ENCODE measurements at regions not wholly inside any gene's neighbourhood (a gene's known extent, or its start where the extent isn't known, plus 50 kb on each side); places are given as distances from the start of the nearest gene placed in this dataset.

DNA sequence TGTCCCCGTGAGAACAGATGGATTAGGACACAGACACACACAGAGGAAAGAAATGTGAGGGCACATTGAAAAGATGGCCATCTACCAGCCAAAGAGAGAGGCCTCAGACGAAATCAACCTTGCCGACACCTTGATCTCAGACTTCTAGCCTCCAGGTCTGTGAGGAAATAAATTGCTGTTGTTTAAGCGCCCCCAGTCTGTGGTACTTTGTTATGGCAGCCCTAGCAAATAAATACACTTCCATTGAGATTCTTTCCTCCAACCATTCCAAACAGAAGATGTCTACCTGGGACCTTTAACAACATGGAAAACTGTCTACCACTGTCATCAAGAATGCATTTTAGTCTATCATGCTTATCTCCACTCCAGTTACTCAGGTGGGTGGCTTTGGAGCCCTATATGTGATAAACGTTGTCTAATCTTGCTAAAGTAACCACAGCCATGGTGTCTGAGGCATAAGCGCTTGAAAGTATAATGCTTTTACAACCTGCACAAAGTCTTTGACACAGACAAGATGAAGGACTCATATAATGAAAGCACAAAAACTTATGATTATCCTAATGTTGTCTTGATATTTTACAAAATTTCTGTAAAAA lies 244.3 kb downstream of the MTERF1 start:
- TF ChIP-seq, protein P1, sequence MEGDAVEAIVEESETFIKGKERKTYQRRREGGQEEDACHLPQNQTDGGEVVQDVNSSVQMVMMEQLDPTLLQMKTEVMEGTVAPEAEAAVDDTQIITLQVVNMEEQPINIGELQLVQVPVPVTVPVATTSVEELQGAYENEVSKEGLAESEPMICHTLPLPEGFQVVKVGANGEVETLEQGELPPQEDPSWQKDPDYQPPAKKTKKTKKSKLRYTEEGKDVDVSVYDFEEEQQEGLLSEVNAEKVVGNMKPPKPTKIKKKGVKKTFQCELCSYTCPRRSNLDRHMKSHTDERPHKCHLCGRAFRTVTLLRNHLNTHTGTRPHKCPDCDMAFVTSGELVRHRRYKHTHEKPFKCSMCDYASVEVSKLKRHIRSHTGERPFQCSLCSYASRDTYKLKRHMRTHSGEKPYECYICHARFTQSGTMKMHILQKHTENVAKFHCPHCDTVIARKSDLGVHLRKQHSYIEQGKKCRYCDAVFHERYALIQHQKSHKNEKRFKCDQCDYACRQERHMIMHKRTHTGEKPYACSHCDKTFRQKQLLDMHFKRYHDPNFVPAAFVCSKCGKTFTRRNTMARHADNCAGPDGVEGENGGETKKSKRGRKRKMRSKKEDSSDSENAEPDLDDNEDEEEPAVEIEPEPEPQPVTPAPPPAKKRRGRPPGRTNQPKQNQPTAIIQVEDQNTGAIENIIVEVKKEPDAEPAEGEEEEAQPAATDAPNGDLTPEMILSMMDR (IDR thresholded peaks at IDR 0.05; ENCODE audit: extremely low read depth, missing control alignments): peak; percentile 50
- no peak for DNase-seq (ENCODE audit: low spot score)

DNA sequence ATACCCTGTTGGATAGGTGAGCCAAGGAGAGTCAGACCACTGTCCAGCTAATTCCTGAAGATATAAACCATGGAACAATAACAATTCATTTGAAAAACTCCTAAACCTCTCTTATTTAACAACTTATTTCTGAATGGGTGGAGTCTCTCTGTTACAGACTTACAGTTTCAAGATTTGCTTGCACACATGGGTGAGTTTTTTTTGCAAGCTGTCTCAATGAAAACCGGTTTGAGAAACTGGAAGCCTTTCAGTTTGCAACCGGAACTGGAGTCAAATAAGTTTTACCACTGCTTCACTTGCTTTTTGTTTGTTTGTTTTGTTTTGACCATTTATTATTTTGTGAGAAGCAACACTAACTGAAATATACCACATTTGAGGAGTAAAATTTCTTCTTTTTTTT lies 243.8 kb downstream of the MTERF1 start:
- DNase-seq (ENCODE audit: low spot score): no peak
- TF ChIP-seq, protein P1 (IDR thresholded peaks at IDR 0.05; ENCODE audit: extremely low read depth, missing control alignments): no peak

DNA sequence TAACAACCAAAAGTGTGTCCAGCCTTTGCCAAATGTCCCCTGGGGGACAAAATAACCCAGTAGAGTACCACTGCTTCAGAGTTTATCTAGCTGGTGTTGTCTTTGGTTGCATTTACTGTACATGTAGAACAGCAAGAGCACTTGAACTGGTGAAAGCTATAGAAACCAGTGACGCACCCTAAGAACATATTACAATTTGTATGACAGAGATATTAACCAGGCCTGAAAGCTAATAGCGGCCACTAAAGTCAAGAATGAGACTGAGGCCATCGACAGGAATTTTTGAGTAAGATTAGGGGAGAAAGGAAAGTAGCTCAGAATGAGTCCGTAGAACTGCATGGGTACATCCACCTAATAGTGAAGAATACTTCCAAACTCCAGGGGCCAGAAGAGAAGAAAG lies 236.2 kb downstream of the MTERF1 start:
- no peak for DNase-seq (ENCODE audit: low spot score)
- TF ChIP-seq, protein P1 (IDR thresholded peaks at IDR 0.05; ENCODE audit: extremely low read depth, missing control alignments): no peak

DNA sequence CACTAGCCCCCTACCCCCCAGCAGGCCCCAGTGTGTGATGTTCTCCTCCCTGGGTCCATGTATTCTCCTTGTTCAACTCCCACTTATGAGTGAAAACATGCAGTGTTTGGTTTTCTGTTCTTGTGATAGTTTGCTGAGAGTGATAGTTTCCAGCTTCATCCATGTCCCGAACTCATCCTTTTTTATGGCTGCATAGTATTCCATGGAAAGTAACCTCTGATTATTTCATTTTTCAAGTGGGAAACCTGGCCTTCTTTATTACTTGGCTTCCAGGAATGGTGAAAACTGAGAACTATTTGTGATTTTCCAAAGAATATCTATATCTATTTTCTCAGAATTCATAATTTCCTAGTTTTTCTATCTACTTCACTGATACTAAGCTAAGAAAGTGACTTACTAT lies 235.0 kb downstream of the MTERF1 start:
- no peak for DNase-seq (ENCODE audit: low spot score)
- TF ChIP-seq, protein P1 (IDR thresholded peaks at IDR 0.05; ENCODE audit: extremely low read depth, missing control alignments): no peak

DNA sequence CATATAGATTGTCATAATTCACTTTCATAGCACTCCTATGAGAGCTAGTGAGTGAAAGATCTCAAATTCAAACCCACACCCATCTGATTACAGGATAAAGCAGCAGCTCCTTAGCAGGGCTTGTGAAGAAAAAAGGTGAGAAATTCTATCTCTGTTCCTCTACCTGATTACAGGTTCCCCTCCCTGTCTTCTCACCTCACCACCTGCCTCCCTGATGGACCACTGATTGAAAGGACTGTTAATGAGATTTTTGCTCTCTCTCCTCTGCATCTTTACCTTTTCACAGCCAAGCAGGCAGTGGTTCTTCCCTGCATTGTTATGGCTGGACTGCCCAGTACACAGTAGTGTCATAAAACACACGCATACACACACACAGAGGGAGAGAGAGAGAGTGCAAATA lies 228.5 kb downstream of the MTERF1 start:
- DNase-seq (ENCODE audit: low spot score): no peak
- TF ChIP-seq, protein P1 (IDR thresholded peaks at IDR 0.05; ENCODE audit: extremely low read depth, missing control alignments): no peak

DNA sequence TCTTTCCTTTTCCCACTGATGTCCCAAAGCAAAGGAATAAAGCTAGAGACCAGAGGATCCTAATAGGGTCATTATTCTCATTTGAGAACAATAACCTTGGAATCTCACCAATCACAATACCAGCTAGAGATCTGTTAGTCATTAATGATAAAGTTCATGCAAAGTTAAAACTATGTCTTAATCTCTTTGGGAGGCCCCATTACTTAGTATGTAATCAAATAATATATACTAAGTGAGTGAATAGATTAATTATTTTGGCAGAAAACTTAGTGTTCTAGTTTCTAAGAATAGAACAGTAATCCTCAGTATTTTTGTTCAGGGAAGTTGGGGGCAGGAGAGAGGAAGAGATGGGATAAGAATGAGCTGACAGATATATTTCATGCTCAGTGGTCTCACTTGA lies 227.2 kb downstream of the MTERF1 start:
- no peak for DNase-seq (ENCODE audit: low spot score)
- TF ChIP-seq, protein P1 (IDR thresholded peaks at IDR 0.05; ENCODE audit: extremely low read depth, missing control alignments): no peak

DNA sequence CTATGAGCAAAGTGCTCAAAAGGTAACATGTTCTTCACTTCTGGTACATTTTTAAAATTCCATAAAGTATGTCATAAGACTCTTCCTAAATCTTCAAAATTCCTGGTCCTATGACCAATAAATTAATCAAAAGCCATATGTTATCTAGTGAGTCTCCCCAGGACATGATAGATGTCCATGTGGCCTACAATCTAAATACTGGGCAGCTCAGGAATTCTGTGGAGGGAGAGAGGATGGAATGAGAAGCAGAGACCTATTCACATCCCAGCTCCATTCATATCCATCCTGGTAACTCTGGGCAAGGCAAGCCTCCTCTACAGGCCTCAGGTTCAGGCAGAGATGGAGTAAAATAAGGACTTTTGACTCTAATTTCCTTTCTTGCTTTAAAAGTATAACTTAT lies 224.8 kb downstream of the MTERF1 start:
- DNase-seq (ENCODE audit: low spot score): no peak
- TF ChIP-seq, protein P1 (IDR thresholded peaks at IDR 0.05; ENCODE audit: extremely low read depth, missing control alignments): no peak
